Endothelial cell of umbilical vein (primary cell): ENCODE measurements at regions not wholly inside any gene's neighbourhood (a gene's known extent, or its start where the extent isn't known, plus 50 kb on each side); places are given as distances from the start of the nearest gene placed in this dataset.
"Not testable (repeated sequence)": the region's sequence is repeated elsewhere in the genome, so short reads cannot be mapped to it uniquely, and the experiment has no call there.

ENCODE experiments used
- BruUV-seq: library from RNA; stranded (reverse); fragments of 400-500 nt; replicated peaks from 2 replicates; lab custom pipeline; 2021; lab: Mats Ljungman, UMichigan
- CTCF ChIA-PET: fragments of 300-600, 350-600 bp; sonication (Branson Sonifier 250); formaldehyde crosslinking; loops from one replicate; lab custom pipeline; 2021; ENCODE audit warnings: antibody characterized with exemption, inconsistent platforms; lab: Charles Lee
- POLR2A ChIA-PET: fragments of 300-600, 350-600 bp; sonication (Branson Sonifier 250); formaldehyde crosslinking; loops from one replicate; lab custom pipeline; 2021; ENCODE audit warnings: antibody characterized with exemption, inconsistent platforms; lab: Charles Lee
- DNase-seq: peaks from one replicate; pipeline ENCODE4 v3.0.0-alpha.2; 2011; ENCODE audit warnings: low read depth, low spot score
- FAIRE-seq: peaks from 2 replicates; lab custom pipeline; 2011; peaks lifted over from hg19 to GRCh38; lab: Jason Lieb, UNC
- H2AFZ ChIP-seq: 2 replicates; pipeline ENCODE4 v1.6.0; 2012; ENCODE audit warnings: low read depth, low read length, control low read depth, inconsistent platforms
- H3K27ac ChIP-seq: 2 replicates; pipeline ENCODE4 v1.5.1; 2011; ENCODE audit warnings: low read depth, mild to moderate bottlenecking, control low read depth, low read length, moderate library complexity; ENCODE audit not compliant: insufficient read depth
- H3K27me3 ChIP-seq, 2 experiments: 2 replicates each; pipeline versions ENCODE4 v1.6.0 to v1.6.1; 2011; ENCODE audit warnings: low read length in 2 of 2, mixed read lengths in 1 of 2; ENCODE audit not compliant: control insufficient read depth in 2 of 2, insufficient read depth in 2 of 2
- H3K36me3 ChIP-seq, 2 experiments: 2 replicates in 1 of 2; 3 replicates in 1 of 2; pipeline ENCODE4 v1.5.1; 2011; ENCODE audit warnings: low read length in 2 of 2, mild to moderate bottlenecking in 1 of 2, moderate library complexity in 1 of 2; ENCODE audit not compliant: control insufficient read depth in 2 of 2, insufficient read depth in 2 of 2; ENCODE audit errors: extremely low read depth in 1 of 2
- H3K4me1 ChIP-seq: 3 replicates; pipeline ENCODE4 v1.5.1; 2011; ENCODE audit warnings: mild to moderate bottlenecking, low read length; ENCODE audit not compliant: control insufficient read depth, insufficient read depth; ENCODE audit errors: extremely low read depth
- H3K4me2 ChIP-seq: 2 replicates; pipeline ENCODE4 v1.6.1; 2011; ENCODE audit warnings: low read length, control low read depth, mixed read lengths; ENCODE audit not compliant: insufficient read depth
- H3K4me3 ChIP-seq, 3 experiments: fragments of 200-600 bp in 1 of 3; sonication (generic), shearing (Covaris generic) in 1 of 3; replicated peaks in 1 of 3; 2 replicates each; pipeline ENCODE4 v1.5.1; 2011 to 2016; ENCODE audit warnings: control low read depth in 3 of 3, low read length in 3 of 3, mild to moderate bottlenecking in 2 of 3, inconsistent platforms in 1 of 3, low read depth in 1 of 3, moderate library complexity in 1 of 3; ENCODE audit not compliant: insufficient read depth in 1 of 3
- H3K79me2 ChIP-seq: 2 replicates; pipeline ENCODE4 v1.6.0; 2012; ENCODE audit warnings: low read length, inconsistent platforms; ENCODE audit not compliant: control insufficient read depth, insufficient read depth
- H3K9ac ChIP-seq: replicated peaks from 2 replicates; pipeline ENCODE3; 2011; ENCODE audit warnings: low read length, control low read depth; ENCODE audit not compliant: insufficient read depth; ENCODE audit errors: extremely low read depth
- H3K9me1 ChIP-seq: replicated peaks from 3 replicates; pipeline ENCODE4 v1.6.0; 2011; ENCODE audit warnings: mild to moderate bottlenecking, low read length; ENCODE audit not compliant: control insufficient read depth, insufficient read depth; ENCODE audit errors: extremely low read depth
- H3K9me3 ChIP-seq: replicated peaks from 2 replicates; pipeline ENCODE4 v1.5.1; 2012; ENCODE audit warnings: low read length, inconsistent platforms; ENCODE audit not compliant: control insufficient read depth, insufficient read depth
- H4K20me1 ChIP-seq: replicated peaks from 2 replicates; pipeline ENCODE3; 2011; ENCODE audit warnings: mild to moderate bottlenecking, low read length; ENCODE audit not compliant: control insufficient read depth, insufficient read depth; ENCODE audit errors: extremely low read depth
- EZH2 ChIP-seq: IDR thresholded peaks from 2 replicates; pipeline ENCODE4 v1.6.1; 2012; ENCODE audit warnings: borderline replicate concordance, low read depth, mild to moderate bottlenecking, moderate library complexity, low read length, inconsistent platforms; ENCODE audit not compliant: severe bottlenecking
- FOS ChIP-seq: IDR thresholded peaks from 2 replicates; pipeline ENCODE4 v1.6.1; 2011; ENCODE audit warnings: mild to moderate bottlenecking, low read length, moderate library complexity, borderline replicate concordance; ENCODE audit not compliant: insufficient read depth
- GATA2 ChIP-seq: IDR thresholded peaks from 2 replicates; pipeline ENCODE4 v1.7.0; 2011; ENCODE audit warnings: low read depth, mild to moderate bottlenecking, moderate library complexity, mixed read lengths, low read length; ENCODE audit not compliant: insufficient read length, insufficient read depth
- JUN ChIP-seq: IDR thresholded peaks from 2 replicates; pipeline ENCODE4 v1.6.1; 2011; ENCODE audit warnings: borderline replicate concordance, low read depth; ENCODE audit not compliant: insufficient read length, insufficient read depth
- MYC ChIP-seq: IDR thresholded peaks from one replicate; pipeline ENCODE4 v1.6.1; 2011; ENCODE audit warnings: mild to moderate bottlenecking, low read depth, low read length
- POLR2A ChIP-seq: IDR thresholded peaks from 2 replicates; pipeline ENCODE4 v1.6.1; 2012; ENCODE audit warnings: low read depth, mild to moderate bottlenecking, control low read depth, low read length
- POLR2AphosphoS5 ChIP-seq: IDR thresholded peaks from 2 replicates; pipeline ENCODE4 v1.6.1; 2012; ENCODE audit warnings: low read depth, mild to moderate bottlenecking, control low read depth, low read length, moderate library complexity; ENCODE audit not compliant: insufficient read depth
- dilution Hi-C: fragments of 300-500 bp; cut with MboI; formaldehyde crosslinking; loops from one replicate; pipeline ENCODE4 v1.15.0; 2019; ENCODE audit warnings: low sequenced_read_pairs; ENCODE audit not compliant: extremely low pct_ligation_motif_present
- intact Hi-C: fragments of 100-400 bp; cut with micrococcal nuclease; formaldehyde crosslinking; loops from one replicate; pipeline ENCODE4 v1.10.0; 2022
- TF ChIP-seq, protein P1 (sequence below), 2 donors: IDR thresholded peaks; 1 replicate in 1 of 2; 2 replicates in 1 of 2; pipeline ENCODE4 v1.5.1; 2011; ENCODE audit warnings: low read length in 2 of 2, mild to moderate bottlenecking in 2 of 2, moderate library complexity in 2 of 2, control low read depth in 1 of 2, inconsistent platforms in 1 of 2, low read depth in 1 of 2; ENCODE audit not compliant: insufficient read depth in 1 of 2; ENCODE audit errors: extremely low read depth in 1 of 2
- TF ChIP-seq, protein P2 (sequence below): IDR thresholded peaks from 2 replicates; pipeline ENCODE4 v1.6.1; 2011; ENCODE audit not compliant: insufficient read depth, insufficient read length

DNA sequence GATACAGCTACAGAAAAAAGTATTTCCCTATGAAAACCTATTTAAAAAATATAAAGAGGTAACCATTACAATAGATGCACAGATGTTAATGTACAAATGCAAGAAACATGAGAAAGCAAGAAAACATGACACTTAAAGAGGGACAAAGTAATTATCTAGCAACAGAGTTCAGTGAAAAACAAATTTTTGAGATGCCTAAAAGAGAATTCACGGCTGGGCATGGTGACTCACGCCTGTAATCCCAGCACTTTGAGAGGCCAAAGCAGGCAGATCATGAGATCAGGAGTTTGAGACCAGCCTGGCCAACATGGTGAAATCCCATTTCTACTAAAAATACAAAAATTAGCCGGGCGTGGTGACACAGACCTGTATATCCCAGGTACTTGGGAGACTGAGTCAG is 175.0 kb upstream of the ZSWIM2 start:
- not testable (repeated sequence) for BruUV-seq

DNA sequence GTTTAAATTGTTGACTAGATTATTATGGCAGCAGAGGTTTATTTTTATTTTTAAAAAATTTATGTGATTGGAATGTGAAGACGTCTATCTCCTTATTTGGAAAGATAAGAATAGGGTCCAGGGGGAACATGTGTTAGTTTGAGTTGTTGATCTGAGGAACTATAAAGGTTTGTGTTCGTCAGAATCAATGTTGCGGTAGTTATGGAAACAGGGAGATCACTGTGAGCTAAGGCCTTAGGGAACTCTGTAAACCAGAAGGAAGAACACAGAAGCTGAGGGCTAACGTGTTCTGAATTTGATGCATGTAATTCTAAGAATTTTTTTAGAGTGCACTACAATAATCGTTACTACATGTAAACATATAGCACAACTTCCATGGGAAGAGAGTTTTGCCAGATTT is 168.5 kb upstream of the ZSWIM2 start:
- H3K4me3 ChIP-seq = no peak overlapping the region
- no TSS peak for BruUV-seq
- H3K9me3 ChIP-seq = no peaks in the 10 kb centered on the region
- H3K79me2 ChIP-seq = no peaks in the 10 kb centered on the region
- dilution Hi-C loops (no loop called here), intact Hi-C loops (no loop called here)
- POLR2A ChIA-PET = no interaction called here
- H3K36me3 ChIP-seq = no peaks in the 10 kb centered on the region
- no peak overlapping the region for H2AFZ ChIP-seq
- H3K27me3 ChIP-seq = no peaks in the 10 kb centered on the region
- no peak overlapping the region for H3K4me2 ChIP-seq
- no peaks in the 10 kb centered on the region for H3K4me1 ChIP-seq
- DNase-seq (no peak), FAIRE-seq (no peak)
- TF ChIP-seq POLR2A (no peak), JUN (no peak), POLR2AphosphoS5 (no peak), MYC (no peak), EZH2 (no peak), GATA2 (no peak), FOS (no peak)
- TF ChIP-seq, protein P1, sequence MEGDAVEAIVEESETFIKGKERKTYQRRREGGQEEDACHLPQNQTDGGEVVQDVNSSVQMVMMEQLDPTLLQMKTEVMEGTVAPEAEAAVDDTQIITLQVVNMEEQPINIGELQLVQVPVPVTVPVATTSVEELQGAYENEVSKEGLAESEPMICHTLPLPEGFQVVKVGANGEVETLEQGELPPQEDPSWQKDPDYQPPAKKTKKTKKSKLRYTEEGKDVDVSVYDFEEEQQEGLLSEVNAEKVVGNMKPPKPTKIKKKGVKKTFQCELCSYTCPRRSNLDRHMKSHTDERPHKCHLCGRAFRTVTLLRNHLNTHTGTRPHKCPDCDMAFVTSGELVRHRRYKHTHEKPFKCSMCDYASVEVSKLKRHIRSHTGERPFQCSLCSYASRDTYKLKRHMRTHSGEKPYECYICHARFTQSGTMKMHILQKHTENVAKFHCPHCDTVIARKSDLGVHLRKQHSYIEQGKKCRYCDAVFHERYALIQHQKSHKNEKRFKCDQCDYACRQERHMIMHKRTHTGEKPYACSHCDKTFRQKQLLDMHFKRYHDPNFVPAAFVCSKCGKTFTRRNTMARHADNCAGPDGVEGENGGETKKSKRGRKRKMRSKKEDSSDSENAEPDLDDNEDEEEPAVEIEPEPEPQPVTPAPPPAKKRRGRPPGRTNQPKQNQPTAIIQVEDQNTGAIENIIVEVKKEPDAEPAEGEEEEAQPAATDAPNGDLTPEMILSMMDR (IDR thresholded peaks at IDR 0.05; ENCODE audit: extremely low read depth in 1 of 2, insufficient read depth in 1 of 2, low read depth in 1 of 2, low read length in 2 of 2) = no peak
- TF ChIP-seq, protein P2, sequence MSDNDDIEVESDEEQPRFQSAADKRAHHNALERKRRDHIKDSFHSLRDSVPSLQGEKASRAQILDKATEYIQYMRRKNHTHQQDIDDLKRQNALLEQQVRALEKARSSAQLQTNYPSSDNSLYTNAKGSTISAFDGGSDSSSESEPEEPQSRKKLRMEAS = no peak
- H3K9ac ChIP-seq = no peak overlapping the region
- CTCF ChIA-PET = interaction anchor here (0.6 kb wide), 1 partner anchor 30 kb away, joined by 3 read pairs; no protein-coding TSS in a partner anchor
- H3K9me1 ChIP-seq = peaks cover 3% of the 10 kb centered on the region
- no peaks in the 10 kb centered on the region for H4K20me1 ChIP-seq
- no peak overlapping the region for H3K27ac ChIP-seq

More for the DNA sequence above, 175.0 kb upstream of the ZSWIM2 start:
- H3K27me3 ChIP-seq, H3K27ac ChIP-seq, H3K4me2 ChIP-seq, H3K79me2 ChIP-seq, dilution Hi-C loops, H2AFZ ChIP-seq, intact Hi-C loops, FAIRE-seq, H3K9me1 ChIP-seq, POLR2A ChIA-PET, H3K4me1 ChIP-seq, DNase-seq, H3K4me3 ChIP-seq, H4K20me1 ChIP-seq, CTCF ChIA-PET, H3K9me3 ChIP-seq, H3K36me3 ChIP-seq, H3K9ac ChIP-seq: not testable (repeated sequence)
